ENCODE measurements at regions not wholly inside any gene's neighbourhood (a gene's known extent, or its start where the extent isn't known, plus 50 kb on each side); places are given as distances from the start of the nearest gene placed in this dataset.

DNA sequence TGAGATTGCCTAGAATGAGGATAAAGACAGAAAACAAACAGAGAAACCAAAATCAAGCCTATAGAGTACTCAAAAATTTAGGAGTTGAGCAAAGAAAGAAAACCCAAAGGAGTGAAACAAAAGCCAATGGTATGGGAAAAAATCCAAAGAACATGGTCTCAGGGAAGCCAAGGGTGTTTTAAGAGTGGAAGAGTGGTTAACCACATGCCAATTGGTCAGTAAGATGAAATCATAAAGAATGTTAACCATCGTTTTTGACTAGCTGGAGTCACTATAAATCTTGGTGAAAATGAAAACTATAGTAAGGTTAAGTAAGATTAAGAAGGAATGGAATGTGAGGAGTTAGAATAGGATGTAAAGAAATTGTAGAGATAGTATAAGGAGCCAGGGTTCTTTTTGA lies 64.7 kb upstream of the RPL34 start:
- DNase-seq (ENCODE audit: low read depth): no peak
- no peak overlapping the region for H3K4me3 ChIP-seq (ENCODE audit: low read depth, low read length)
- no peak for TF ChIP-seq CTCF (conservative IDR thresholded peaks at IDR 0.05; ENCODE audit: low read depth, low read length)

GRCh38 chr4:108547682-108548081 lies 72.7 kb upstream of the RPL34 start:
- DNase-seq (ENCODE audit: low read depth): no peak
- no peak overlapping the region for H3K4me3 ChIP-seq (ENCODE audit: low read depth, low read length)
- TF ChIP-seq CTCF (conservative IDR thresholded peaks at IDR 0.05; ENCODE audit: low read depth, low read length): no peak

DNA sequence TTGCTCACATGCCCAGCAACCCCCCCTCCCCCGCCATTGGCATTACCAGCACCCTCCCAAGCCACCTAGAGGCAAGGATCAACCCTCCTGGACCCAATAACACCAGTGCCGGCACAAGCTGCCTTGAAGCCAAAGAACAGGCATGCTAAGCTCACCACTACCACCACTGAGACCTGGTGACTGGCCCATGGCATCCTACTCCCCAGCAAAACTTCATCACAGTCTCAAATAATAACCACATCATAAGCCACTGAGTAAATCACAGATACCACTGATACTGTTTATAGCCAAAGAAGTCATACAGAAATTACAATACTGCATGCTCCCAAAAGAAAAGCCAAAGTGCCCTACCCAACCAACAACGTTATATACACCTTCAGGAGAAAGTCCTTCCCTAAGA lies 73.6 kb upstream of the RPL34 start:
- DNase-seq (ENCODE audit: low read depth): no peak
- TF ChIP-seq CTCF (conservative IDR thresholded peaks at IDR 0.05; ENCODE audit: low read depth, low read length): no peak
- no peak overlapping the region for H3K4me3 ChIP-seq (ENCODE audit: low read depth, low read length)

DNA sequence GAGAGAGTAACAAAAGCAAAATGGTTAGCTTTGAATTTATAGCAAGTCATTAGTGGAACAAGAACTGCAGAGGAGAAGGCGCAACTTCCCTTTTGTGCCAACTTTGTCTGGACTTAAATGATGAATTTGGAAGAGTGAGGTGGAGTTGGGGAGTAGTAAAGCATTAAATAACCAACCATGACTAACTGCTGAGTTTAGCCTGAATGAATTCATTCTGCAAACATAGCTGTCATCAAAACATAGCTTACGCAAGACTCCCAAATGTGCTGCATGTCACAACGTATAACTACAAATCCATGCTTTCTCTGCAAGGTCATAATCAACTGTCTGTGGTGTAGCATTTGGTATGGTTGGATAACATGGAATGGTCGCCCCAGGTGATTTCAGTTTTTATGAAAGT lies 75.9 kb upstream of the RPL34 start:
- peak; percentile 38 for DNase-seq (ENCODE audit: low read depth)
- no peak overlapping the region for H3K4me3 ChIP-seq (ENCODE audit: low read depth, low read length)
- no peak for TF ChIP-seq CTCF (conservative IDR thresholded peaks at IDR 0.05; ENCODE audit: low read depth, low read length)

- no peak for TF ChIP-seq CTCF (conservative IDR thresholded peaks at IDR 0.05; ENCODE audit: low read depth, low read length)
- DNase-seq (ENCODE audit: low read depth): no peak
- no peak overlapping the region for H3K4me3 ChIP-seq (ENCODE audit: low read depth, low read length)
These were observed 76.9 kb upstream of the RPL34 start for GRCh38 chr4:108543359-108543968.

DNA sequence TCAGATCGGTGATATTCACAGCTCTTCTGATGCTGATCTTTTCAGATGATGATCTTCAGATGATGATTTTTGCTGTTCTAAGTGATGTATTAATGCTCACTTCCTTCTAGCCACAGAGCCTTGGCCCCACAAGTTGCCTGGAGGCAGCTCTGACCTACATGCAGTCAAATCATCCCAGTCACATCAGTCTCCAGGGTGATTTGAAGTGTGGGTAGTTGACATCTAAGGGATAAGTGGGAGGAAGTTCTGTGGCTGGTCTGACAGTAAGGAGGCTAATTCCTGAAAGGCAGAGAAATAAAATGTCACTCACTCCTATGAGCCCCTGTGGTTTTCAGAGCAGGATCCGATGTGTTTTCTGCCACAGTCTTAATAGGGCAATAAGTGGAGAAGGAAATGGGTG lies 79.8 kb upstream of the RPL34 start:
- no peak overlapping the region for H3K4me3 ChIP-seq (ENCODE audit: low read depth, low read length)
- TF ChIP-seq CTCF (conservative IDR thresholded peaks at IDR 0.05; ENCODE audit: low read depth, low read length): no peak
- DNase-seq (ENCODE audit: low read depth): no peak

GRCh38 chr4:108536577-108536976 lies 83.8 kb upstream of the RPL34 start:
- TF ChIP-seq CTCF (conservative IDR thresholded peaks at IDR 0.05; ENCODE audit: low read depth, low read length): no peak
- no peak for DNase-seq (ENCODE audit: low read depth)

More at GRCh38 chr4:108536577-108536976, 83.8 kb upstream of the RPL34 start:
- no peak overlapping the region for H3K4me3 ChIP-seq (ENCODE audit: low read depth, low read length)
